Mucosa of descending colon (tissue), 3 donors: ENCODE measurements at regions not wholly inside any gene's neighbourhood (a gene's known extent, or its start where the extent isn't known, plus 50 kb on each side); places are given as distances from the start of the nearest gene placed in this dataset.

ENCODE experiments used
- ATAC-seq: fragments of 200-7000 bp; cut with Tn5 transposase; one replicate; pipeline ENCODE4 v1.9.1; 2020; ENCODE audit warnings: mild to moderate bottlenecking, moderate library complexity
- DNase-seq, 3 donors: peaks; one replicate each; pipeline ENCODE4 v3.0.0-alpha.2; 2020
- H3K36me3 ChIP-seq: fragments of 200-600 bp; one replicate; pipeline ENCODE4 v1.8.0; 2021; ENCODE audit warnings: low read depth, mild to moderate bottlenecking
- H3K4me1 ChIP-seq: fragments of 200-600 bp; one replicate; pipeline ENCODE4 v1.8.0; 2021; ENCODE audit warnings: low read depth, mild to moderate bottlenecking
- H3K4me3 ChIP-seq: fragments of 200-600 bp; one replicate; pipeline ENCODE4 v1.8.0; 2021; ENCODE audit warnings: mild to moderate bottlenecking
- H3K9me3 ChIP-seq: fragments of 200-600 bp; one replicate; pipeline ENCODE4 v1.8.0; 2021; ENCODE audit warnings: mild to moderate bottlenecking
- CTCF ChIP-seq: fragments of 200-600 bp; IDR thresholded peaks from one replicate; pipeline ENCODE4 v1.8.0; 2022; ENCODE audit warnings: antibody characterized with exemption, mild to moderate bottlenecking
- intact Hi-C, 2 donors: fragments of 100-400 bp; cut with DNase I in 1 of 2; cut with micrococcal nuclease in 1 of 2; formaldehyde crosslinking; loops; one replicate each; pipeline versions ENCODE4 v1.11.0 to v1.11.1; 2022; cut with DNase I, micrococcal nuclease
- donor health status: DM: no; HTN: no; CAD: no; lungs with moderate emphysema.
- donor health status: DM: no; HTN: no; CAD: no.
- donor health status: DM: no; HTN: yes; CAD: no.

- no peaks in the 10 kb centered on the region for H3K4me1 ChIP-seq
- ATAC-seq (no peak), DNase-seq (no peak)
- no peak overlapping the region for H3K4me3 ChIP-seq
- no peaks in the 10 kb centered on the region for H3K36me3 ChIP-seq
- intact Hi-C loops: no loop called here
- TF ChIP-seq CTCF: no peak
- H3K9me3 ChIP-seq: no peaks in the 10 kb centered on the region
Measured at GRCh38 chr5:53426878-53427277, 53.6 kb upstream of the FST start.

GRCh38 chr5:53427965-53428364 is 52.5 kb upstream of the FST start:
- DNase-seq (no peak), ATAC-seq (no peak)
- no peak for TF ChIP-seq CTCF
- H3K36me3 ChIP-seq: no peaks in the 10 kb centered on the region
- H3K4me1 ChIP-seq: no peaks in the 10 kb centered on the region
- intact Hi-C loops: no loop called here
- H3K4me3 ChIP-seq: no peak overlapping the region
- H3K9me3 ChIP-seq: no peaks in the 10 kb centered on the region

- no peak overlapping the region for H3K4me3 ChIP-seq
- no peak for TF ChIP-seq CTCF
- intact Hi-C loops: no loop called here
Measured at GRCh38 chr5:53429706-53430105, 50.7 kb upstream of the FST start.

GRCh38 chr5:53430618-53431252 is 49.7 kb upstream of the FST start:
- intact Hi-C loops: no loop called here
- ATAC-seq: no peak

More at GRCh38 chr5:53429706-53430105, 50.7 kb upstream of the FST start:
- no peaks in the 10 kb centered on the region for H3K36me3 ChIP-seq
- no peak for ATAC-seq
- H3K9me3 ChIP-seq: no peaks in the 10 kb centered on the region
- no peaks in the 10 kb centered on the region for H3K4me1 ChIP-seq
- no peak for DNase-seq

More at GRCh38 chr5:53430618-53431252, 49.7 kb upstream of the FST start:
- Histone ChIP-seq H3K9me3 (no peaks in the 10 kb centered on the region), H3K36me3 (no peaks in the 10 kb centered on the region), H3K4me1 (no peaks in the 10 kb centered on the region), H3K4me3 (no peak overlapping the region)
- peak in 1 of 3 donors; percentile 6 for DNase-seq
- no peak for TF ChIP-seq CTCF
